ENCODE measurements at regions not wholly inside any gene's neighbourhood (a gene's known extent, or its start where the extent isn't known, plus 50 kb on each side); places are given as distances from the start of the nearest gene placed in this dataset.

DNA sequence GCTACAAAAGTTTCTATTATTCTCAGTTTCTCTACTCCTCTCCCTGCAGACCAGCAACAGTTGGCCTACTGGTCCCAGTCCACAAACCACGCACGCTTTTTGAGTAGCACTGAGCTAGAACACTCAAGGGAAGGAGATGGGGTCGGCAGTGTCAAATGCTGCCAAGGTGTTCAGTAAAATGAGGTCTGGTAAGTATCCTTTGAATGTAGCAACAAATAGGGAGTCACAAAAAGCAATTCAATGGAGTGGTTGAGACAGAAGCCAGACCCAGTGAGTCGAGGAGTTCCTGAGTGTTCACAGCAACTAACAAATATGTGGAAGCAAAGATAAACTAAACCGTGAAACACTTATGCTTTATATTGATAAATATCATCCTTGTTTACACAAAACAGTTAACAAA lies 355.7 kb downstream of the MID1IP1 start:
- Histone ChIP-seq H3K27ac (ENCODE audit: low read depth, low read length) (no peak overlapping the region), H3K4me3 (ENCODE audit: low read length in 3 of 3) (no peak overlapping the region), H3K27me3 (ENCODE audit: control insufficient read depth in 3 of 3, insufficient read depth in 3 of 3, low read length in 3 of 3) (peaks cover 0 to 17% (median 3%) of the 10 kb centered on the region in 3 donors), H3K4me1 (ENCODE audit: control insufficient read depth in 3 of 3, insufficient read depth in 3 of 3, low read length in 3 of 3) (no peaks in the 10 kb centered on the region), H3K9me3 (ENCODE audit: control insufficient read depth in 3 of 3, low read length in 3 of 3) (no peaks in the 10 kb centered on the region), H3K9ac (ENCODE audit: low read depth in 1 of 3, low read length in 3 of 3) (no peak overlapping the region), H3K36me3 (ENCODE audit: control insufficient read depth in 3 of 3, insufficient read depth in 3 of 3, low read length in 3 of 3) (no peaks in the 10 kb centered on the region)

DNA sequence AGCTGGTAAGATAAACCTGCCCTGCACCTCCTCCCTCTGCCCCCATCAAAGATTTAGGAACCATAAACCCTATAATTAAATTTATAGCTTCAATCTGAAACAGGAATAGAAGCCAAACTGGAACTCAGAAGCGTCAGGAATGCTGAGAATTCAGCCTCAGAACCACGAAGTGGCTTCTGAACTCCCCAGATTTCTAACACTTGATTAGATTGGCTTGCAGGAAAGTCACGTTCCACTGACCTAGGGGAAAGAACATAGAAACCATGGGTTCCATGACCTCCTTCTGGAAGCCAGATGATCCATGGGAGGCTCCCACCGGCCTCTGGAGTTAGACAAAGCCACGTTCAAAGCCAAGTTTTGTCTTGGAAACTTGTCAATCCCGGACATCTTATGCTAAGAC lies 356.5 kb downstream of the MID1IP1 start:
- no peak overlapping the region for H3K9ac ChIP-seq (ENCODE audit: low read depth in 1 of 3, low read length in 3 of 3)
- no peaks in the 10 kb centered on the region for H3K9me3 ChIP-seq (ENCODE audit: control insufficient read depth in 3 of 3, low read length in 3 of 3)
- H3K36me3 ChIP-seq (ENCODE audit: control insufficient read depth in 3 of 3, insufficient read depth in 3 of 3, low read length in 3 of 3) = no peaks in the 10 kb centered on the region
- H3K4me3 ChIP-seq (ENCODE audit: low read length in 3 of 3) = no peak overlapping the region
- peaks cover 0 to 17% (median 3%) of the 10 kb centered on the region in 3 donors for H3K27me3 ChIP-seq (ENCODE audit: control insufficient read depth in 3 of 3, insufficient read depth in 3 of 3, low read length in 3 of 3)
- H3K4me1 ChIP-seq (ENCODE audit: control insufficient read depth in 3 of 3, insufficient read depth in 3 of 3, low read length in 3 of 3) = no peaks in the 10 kb centered on the region
- no peak overlapping the region for H3K27ac ChIP-seq (ENCODE audit: low read depth, low read length)

DNA sequence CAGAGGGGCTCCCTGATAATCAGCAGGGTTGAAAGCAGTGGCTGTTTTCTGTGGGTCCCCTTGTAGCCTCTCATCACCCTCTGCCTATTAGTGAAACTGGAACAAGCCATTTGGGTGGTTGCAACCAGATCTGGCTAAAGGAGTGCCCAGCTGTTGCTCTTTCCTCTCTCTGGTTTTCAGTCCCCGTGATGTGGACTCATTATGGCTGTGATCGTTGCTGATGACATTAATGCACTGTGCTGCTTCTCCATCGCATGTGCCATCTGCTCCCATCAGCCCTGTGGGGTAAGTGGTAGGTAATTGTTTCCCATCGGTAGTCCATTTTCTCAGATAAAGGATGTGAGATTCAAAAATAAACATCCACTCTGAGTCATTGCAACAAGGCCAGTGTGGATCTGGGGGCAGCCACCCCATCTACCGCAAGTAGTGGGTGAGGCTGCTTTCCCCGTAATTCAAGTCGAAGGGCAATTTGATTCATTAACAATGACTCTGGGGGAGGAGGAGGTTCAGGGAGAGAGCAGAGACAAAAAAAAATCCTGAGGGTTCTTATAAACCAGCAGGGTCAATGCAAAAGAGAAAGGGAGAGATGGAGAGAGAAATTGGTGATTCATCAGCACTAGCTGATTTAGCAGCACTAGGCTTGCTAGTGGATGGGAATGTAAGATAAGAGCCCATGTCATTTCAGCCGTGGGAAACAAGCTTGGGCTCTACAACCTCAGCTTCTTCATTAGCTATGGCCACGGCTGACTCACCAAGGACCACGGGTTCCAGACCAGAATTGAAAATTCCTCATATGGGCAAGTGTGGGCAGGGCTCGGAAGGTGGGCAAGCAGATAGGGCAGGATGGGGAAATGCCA lies 357.8 kb downstream of the MID1IP1 start:
- no peak overlapping the region for H3K27ac ChIP-seq (ENCODE audit: low read depth, low read length)
- no peaks in the 10 kb centered on the region for H3K9me3 ChIP-seq (ENCODE audit: control insufficient read depth in 3 of 3, low read length in 3 of 3)
- H3K36me3 ChIP-seq (ENCODE audit: control insufficient read depth in 3 of 3, insufficient read depth in 3 of 3, low read length in 3 of 3) = no peaks in the 10 kb centered on the region
- no peak overlapping the region for H3K9ac ChIP-seq (ENCODE audit: low read depth in 1 of 3, low read length in 3 of 3)
- H3K27me3 ChIP-seq (ENCODE audit: control insufficient read depth in 3 of 3, insufficient read depth in 3 of 3, low read length in 3 of 3) = peaks cover 0 to 23% (median 3%) of the 10 kb centered on the region in 3 donors
- H3K4me3 ChIP-seq (ENCODE audit: low read length in 3 of 3) = no peak overlapping the region
- no peaks in the 10 kb centered on the region for H3K4me1 ChIP-seq (ENCODE audit: control insufficient read depth in 3 of 3, insufficient read depth in 3 of 3, low read length in 3 of 3)

DNA sequence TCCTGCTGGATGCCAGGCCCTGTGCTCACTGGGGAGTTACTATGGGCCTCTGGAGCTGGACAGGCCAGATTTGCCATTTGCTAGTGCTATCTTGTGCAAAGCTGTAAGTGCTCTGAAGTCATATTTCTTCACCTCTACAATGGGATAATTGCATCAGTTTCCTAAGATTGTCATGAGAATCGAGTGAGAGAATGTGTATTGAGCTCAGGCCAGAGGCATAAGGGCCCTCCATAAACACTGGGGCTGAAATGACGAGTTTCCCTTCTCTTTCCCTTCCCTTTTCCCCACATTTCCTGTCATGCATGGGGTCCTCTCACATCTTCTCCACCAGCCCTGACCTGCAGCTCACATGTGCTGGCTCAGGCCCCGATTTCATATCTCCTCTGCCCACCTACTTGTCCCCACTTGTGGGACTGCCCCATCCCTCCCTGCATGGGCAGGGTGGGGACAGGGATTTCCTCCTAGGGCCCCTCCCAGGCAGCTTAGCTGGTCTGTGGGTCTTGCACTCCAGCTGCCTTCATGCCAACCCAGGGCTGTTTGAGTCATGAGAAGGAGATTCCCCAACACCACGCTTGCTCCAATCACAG lies 358.8 kb downstream of the MID1IP1 start:
- peaks cover 0 to 23% (median 3%) of the 10 kb centered on the region in 3 donors for H3K27me3 ChIP-seq (ENCODE audit: control insufficient read depth in 3 of 3, insufficient read depth in 3 of 3, low read length in 3 of 3)

DNA sequence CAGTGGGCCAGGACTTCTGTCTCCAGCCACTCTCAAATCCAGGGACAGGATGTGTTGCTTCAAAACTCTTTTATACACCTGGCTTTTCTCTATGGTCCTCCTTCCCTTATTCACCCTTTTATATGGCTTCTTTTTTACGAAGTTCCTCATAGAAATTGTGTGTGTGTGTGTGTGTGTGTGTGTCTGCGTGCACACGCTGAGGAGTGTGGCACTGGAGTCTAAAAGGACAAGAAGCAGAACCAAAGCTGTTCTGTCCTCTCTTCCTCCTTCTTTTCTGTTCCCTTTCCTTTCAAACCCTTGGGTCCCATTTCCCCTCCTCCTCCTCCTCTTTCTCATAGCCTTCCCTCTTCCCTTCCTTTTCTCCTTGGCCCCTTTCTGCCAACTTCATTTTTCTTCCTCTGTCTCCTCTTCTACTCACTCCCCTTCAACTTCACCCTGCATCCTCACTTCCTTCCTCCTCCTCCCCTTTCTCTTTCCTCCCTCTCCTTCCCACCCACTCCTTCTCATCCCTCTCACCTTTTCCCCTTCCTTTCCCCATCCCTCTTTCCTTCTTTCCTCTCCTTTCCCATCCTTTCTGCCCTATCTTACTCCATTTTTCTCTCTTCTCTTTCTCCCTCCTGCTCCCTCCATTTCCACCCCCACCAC lies 360.5 kb downstream of the MID1IP1 start:
- Histone ChIP-seq H3K27me3 (ENCODE audit: control insufficient read depth in 3 of 3, insufficient read depth in 3 of 3, low read length in 3 of 3) (peaks cover 0 to 22% (median 3%) of the 10 kb centered on the region in 3 donors), H3K9ac (ENCODE audit: low read depth in 1 of 3, low read length in 3 of 3) (no peak overlapping the region), H3K4me1 (ENCODE audit: control insufficient read depth in 3 of 3, insufficient read depth in 3 of 3, low read length in 3 of 3) (peaks cover 0 to 6% (median 3%) of the 10 kb centered on the region in 3 donors), H3K27ac (ENCODE audit: low read depth, low read length) (no peak overlapping the region), H3K36me3 (ENCODE audit: control insufficient read depth in 3 of 3, insufficient read depth in 3 of 3, low read length in 3 of 3) (no peaks in the 10 kb centered on the region), H3K9me3 (ENCODE audit: control insufficient read depth in 3 of 3, low read length in 3 of 3) (no peaks in the 10 kb centered on the region), H3K4me3 (ENCODE audit: low read length in 3 of 3) (no peak overlapping the region)

More for the DNA sequence above, 358.8 kb downstream of the MID1IP1 start:
- no peaks in the 10 kb centered on the region for H3K9me3 ChIP-seq (ENCODE audit: control insufficient read depth in 3 of 3, low read length in 3 of 3)
- H3K27ac ChIP-seq (ENCODE audit: low read depth, low read length) = no peak overlapping the region
- H3K36me3 ChIP-seq (ENCODE audit: control insufficient read depth in 3 of 3, insufficient read depth in 3 of 3, low read length in 3 of 3) = no peaks in the 10 kb centered on the region
- H3K4me3 ChIP-seq (ENCODE audit: low read length in 3 of 3) = no peak overlapping the region
- H3K9ac ChIP-seq (ENCODE audit: low read depth in 1 of 3, low read length in 3 of 3) = no peak overlapping the region
- peaks cover 0 to 3% (median 0%) of the 10 kb centered on the region in 3 donors for H3K4me1 ChIP-seq (ENCODE audit: control insufficient read depth in 3 of 3, insufficient read depth in 3 of 3, low read length in 3 of 3)

DNA sequence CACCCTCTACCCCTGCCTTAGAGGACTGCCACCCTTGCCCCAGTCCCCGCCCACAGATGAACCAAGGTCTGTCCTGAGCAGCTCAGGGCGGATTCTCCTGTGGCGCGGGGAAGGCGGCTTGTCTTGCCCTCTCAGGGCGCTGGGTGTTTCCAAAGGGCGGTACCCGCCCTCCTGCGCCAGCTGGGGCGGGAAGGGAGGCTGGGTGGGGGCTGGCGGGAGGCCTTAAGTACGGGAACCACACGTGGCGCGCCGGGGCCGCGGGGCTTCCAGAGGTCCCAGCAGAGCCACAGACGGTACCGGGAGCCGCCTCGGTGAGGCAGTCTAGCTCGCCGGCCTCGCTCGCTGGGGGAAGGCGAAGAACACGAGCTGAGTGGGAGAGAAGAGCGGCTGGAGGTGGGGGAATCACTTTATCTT lies 361.1 kb downstream of the MID1IP1 start:
- peaks cover 0 to 22% (median 3%) of the 10 kb centered on the region in 3 donors for H3K27me3 ChIP-seq (ENCODE audit: control insufficient read depth in 3 of 3, insufficient read depth in 3 of 3, low read length in 3 of 3)
- no peaks in the 10 kb centered on the region for H3K36me3 ChIP-seq (ENCODE audit: control insufficient read depth in 3 of 3, insufficient read depth in 3 of 3, low read length in 3 of 3)
- H3K9me3 ChIP-seq (ENCODE audit: control insufficient read depth in 3 of 3, low read length in 3 of 3) = no peaks in the 10 kb centered on the region
- peaks cover 0 to 6% (median 3%) of the 10 kb centered on the region in 3 donors for H3K4me1 ChIP-seq (ENCODE audit: control insufficient read depth in 3 of 3, insufficient read depth in 3 of 3, low read length in 3 of 3)
- H3K27ac ChIP-seq (ENCODE audit: low read depth, low read length) = no peak overlapping the region
- no peak overlapping the region for H3K9ac ChIP-seq (ENCODE audit: low read depth in 1 of 3, low read length in 3 of 3)
- H3K4me3 ChIP-seq (ENCODE audit: low read length in 3 of 3) = no peak overlapping the region

DNA sequence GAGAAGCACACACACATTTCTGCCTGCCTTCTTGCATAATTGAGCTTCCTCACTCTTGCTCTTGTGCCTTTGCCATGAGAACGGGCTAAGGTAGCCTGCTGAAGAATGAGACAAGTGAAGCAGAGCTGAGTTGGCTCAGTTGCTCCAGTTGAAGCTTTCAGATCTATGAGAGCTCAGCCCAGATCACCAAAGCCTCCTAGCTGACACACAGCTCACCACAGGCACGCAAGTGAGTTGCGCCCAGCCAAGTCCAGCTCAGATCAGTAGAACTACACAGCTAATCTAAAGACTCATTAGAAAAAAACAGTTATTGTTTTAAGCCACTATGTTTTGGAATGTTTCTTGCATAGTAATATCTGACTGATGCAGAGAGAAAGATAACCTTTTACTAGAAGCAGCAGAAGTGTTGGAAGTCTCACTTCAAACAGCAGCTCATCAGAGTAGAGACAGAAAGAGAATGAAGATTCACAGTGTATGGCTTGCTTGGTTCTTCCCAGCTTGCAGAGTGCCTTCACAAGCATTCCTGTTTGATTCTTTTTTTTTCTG lies 362.4 kb downstream of the MID1IP1 start:
- peaks cover 0 to 6% (median 3%) of the 10 kb centered on the region in 3 donors for H3K4me1 ChIP-seq (ENCODE audit: control insufficient read depth in 3 of 3, insufficient read depth in 3 of 3, low read length in 3 of 3)
- no peak overlapping the region for H3K27ac ChIP-seq (ENCODE audit: low read depth, low read length)
- no peaks in the 10 kb centered on the region for H3K9me3 ChIP-seq (ENCODE audit: control insufficient read depth in 3 of 3, low read length in 3 of 3)
- H3K36me3 ChIP-seq (ENCODE audit: control insufficient read depth in 3 of 3, insufficient read depth in 3 of 3, low read length in 3 of 3) = no peaks in the 10 kb centered on the region
- no peak overlapping the region for H3K9ac ChIP-seq (ENCODE audit: low read depth in 1 of 3, low read length in 3 of 3)
- H3K4me3 ChIP-seq (ENCODE audit: low read length in 3 of 3) = no peak overlapping the region
- peaks cover 0 to 22% (median 3%) of the 10 kb centered on the region in 3 donors for H3K27me3 ChIP-seq (ENCODE audit: control insufficient read depth in 3 of 3, insufficient read depth in 3 of 3, low read length in 3 of 3)

DNA sequence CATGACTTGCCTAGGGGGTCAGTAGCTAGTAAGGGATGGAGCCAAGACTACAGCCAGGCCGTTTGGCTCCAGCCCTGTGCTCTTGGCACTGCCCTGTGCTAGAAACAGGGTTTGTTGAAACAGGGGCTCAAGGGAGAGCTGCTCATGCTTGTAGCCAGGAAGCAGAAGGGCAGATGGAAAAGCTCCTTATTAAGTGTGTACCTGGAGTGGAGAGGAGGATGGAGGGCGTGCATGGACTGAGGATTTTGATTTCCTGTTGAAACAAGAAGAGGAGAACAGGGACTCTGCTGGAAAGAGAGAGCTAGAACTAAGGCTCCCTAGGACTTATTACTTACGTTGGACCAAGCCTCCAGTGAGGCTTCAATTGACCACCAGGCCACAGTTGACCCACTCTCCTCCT lies 363.0 kb downstream of the MID1IP1 start:
- peaks cover 0 to 22% (median 3%) of the 10 kb centered on the region in 3 donors for H3K27me3 ChIP-seq (ENCODE audit: control insufficient read depth in 3 of 3, insufficient read depth in 3 of 3, low read length in 3 of 3)
- peaks cover 0 to 6% (median 3%) of the 10 kb centered on the region in 3 donors for H3K4me1 ChIP-seq (ENCODE audit: control insufficient read depth in 3 of 3, insufficient read depth in 3 of 3, low read length in 3 of 3)
- no peaks in the 10 kb centered on the region for H3K9me3 ChIP-seq (ENCODE audit: control insufficient read depth in 3 of 3, low read length in 3 of 3)
- no peak overlapping the region for H3K4me3 ChIP-seq (ENCODE audit: low read length in 3 of 3)
- no peak overlapping the region for H3K27ac ChIP-seq (ENCODE audit: low read depth, low read length)
- H3K9ac ChIP-seq (ENCODE audit: low read depth in 1 of 3, low read length in 3 of 3) = no peak overlapping the region
- no peaks in the 10 kb centered on the region for H3K36me3 ChIP-seq (ENCODE audit: control insufficient read depth in 3 of 3, insufficient read depth in 3 of 3, low read length in 3 of 3)

DNA sequence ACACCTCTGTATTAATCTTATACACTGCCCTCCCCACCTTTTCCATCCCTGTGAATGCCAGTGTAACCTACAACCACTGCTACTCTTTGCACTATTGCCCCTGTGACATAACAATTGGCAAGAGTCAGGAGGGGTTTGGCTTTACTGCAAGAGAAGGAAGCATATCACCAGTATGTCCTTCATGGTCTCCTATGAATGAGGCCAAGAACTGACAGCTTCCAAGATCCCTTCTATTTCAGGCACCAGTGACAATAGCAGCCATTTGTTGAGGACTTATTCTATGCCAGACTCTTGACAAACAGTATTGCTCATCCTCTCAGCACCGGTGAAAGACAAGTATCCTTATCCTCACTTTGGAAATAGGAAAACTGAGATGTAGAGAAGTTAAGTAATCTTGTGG lies 363.9 kb downstream of the MID1IP1 start:
- H3K27me3 ChIP-seq (ENCODE audit: control insufficient read depth in 3 of 3, insufficient read depth in 3 of 3, low read length in 3 of 3) = peaks cover 0 to 20% (median 3%) of the 10 kb centered on the region in 3 donors
- H3K27ac ChIP-seq (ENCODE audit: low read depth, low read length) = no peak overlapping the region
- no peak overlapping the region for H3K4me3 ChIP-seq (ENCODE audit: low read length in 3 of 3)
- no peaks in the 10 kb centered on the region for H3K9me3 ChIP-seq (ENCODE audit: control insufficient read depth in 3 of 3, low read length in 3 of 3)
- peaks cover 0 to 6% (median 3%) of the 10 kb centered on the region in 3 donors for H3K4me1 ChIP-seq (ENCODE audit: control insufficient read depth in 3 of 3, insufficient read depth in 3 of 3, low read length in 3 of 3)
- no peaks in the 10 kb centered on the region for H3K36me3 ChIP-seq (ENCODE audit: control insufficient read depth in 3 of 3, insufficient read depth in 3 of 3, low read length in 3 of 3)
- no peak overlapping the region for H3K9ac ChIP-seq (ENCODE audit: low read depth in 1 of 3, low read length in 3 of 3)

Measured in skeletal muscle tissue (tissue), 3 donors.